HFF-Myc (cell line): ENCODE measurements at regions not wholly inside any gene's neighbourhood (a gene's known extent, or its start where the extent isn't known, plus 50 kb on each side); places are given as distances from the start of the nearest gene placed in this dataset.

Experiments
- DNase-seq: peaks from one replicate; pipeline ENCODE4 v3.0.0-alpha.2; 2011; ENCODE audit warnings: low read depth; ENCODE audit errors: extremely low read depth
- H3K4me3 ChIP-seq: replicated peaks from 2 replicates; pipeline ENCODE4 v1.5.1; 2011; ENCODE audit warnings: low read depth, mild to moderate bottlenecking, control low read depth, low read length
- TF ChIP-seq, protein P1 (sequence below): IDR thresholded peaks from 2 replicates; pipeline ENCODE4 v1.5.1; 2012; ENCODE audit warnings: mild to moderate bottlenecking, low read depth, low read length, control low read depth; ENCODE audit errors: missing control alignments

DNA sequence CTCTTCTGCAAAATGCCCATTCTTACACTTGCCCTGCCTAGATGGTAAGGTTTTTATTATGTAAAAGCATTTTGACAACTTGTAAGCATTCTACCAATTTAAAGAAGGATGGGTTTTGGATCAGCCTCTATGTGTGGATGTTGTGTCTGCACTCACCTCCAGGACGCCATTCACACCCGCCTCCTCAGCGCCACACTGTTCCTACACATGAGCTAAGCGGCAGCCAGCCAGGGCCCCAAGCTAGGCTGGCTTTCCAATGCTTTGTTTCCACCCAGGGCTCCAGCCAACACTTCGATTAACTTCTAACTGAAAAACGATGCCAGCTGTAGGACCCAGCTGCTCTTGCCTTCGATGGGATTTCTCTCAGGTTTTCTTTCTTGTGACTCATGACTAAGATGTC, 73.3 kb upstream of the FZD7 start:
- TF ChIP-seq, protein P1, sequence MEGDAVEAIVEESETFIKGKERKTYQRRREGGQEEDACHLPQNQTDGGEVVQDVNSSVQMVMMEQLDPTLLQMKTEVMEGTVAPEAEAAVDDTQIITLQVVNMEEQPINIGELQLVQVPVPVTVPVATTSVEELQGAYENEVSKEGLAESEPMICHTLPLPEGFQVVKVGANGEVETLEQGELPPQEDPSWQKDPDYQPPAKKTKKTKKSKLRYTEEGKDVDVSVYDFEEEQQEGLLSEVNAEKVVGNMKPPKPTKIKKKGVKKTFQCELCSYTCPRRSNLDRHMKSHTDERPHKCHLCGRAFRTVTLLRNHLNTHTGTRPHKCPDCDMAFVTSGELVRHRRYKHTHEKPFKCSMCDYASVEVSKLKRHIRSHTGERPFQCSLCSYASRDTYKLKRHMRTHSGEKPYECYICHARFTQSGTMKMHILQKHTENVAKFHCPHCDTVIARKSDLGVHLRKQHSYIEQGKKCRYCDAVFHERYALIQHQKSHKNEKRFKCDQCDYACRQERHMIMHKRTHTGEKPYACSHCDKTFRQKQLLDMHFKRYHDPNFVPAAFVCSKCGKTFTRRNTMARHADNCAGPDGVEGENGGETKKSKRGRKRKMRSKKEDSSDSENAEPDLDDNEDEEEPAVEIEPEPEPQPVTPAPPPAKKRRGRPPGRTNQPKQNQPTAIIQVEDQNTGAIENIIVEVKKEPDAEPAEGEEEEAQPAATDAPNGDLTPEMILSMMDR = no peak

DNA sequence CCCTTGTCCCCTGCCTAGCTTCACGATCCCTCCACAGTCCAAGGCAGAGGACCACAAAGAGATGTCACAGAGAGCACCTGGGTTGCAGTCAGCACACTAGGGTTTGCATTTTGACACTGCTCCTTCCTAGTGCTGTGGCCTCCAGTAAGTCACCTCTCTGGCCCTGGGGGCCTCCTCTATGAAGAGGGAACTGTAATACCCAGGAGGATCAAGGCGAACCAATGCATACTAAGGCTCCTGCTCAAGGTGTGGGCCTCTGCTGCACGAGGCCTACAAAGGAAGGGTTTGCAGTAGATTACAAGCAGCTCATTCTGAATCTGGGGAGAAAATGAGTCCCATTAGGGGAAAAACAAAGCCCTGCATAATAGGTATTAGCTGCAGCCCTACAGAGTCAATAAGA, 72.3 kb upstream of the FZD7 start:
- TF ChIP-seq, protein P1 = no peak
- DNase-seq = no peak
- H3K4me3 ChIP-seq = no peak overlapping the region

More for the DNA sequence above, 73.3 kb upstream of the FZD7 start:
- DNase-seq = no peak
- H3K4me3 ChIP-seq = no peak overlapping the region

DNA sequence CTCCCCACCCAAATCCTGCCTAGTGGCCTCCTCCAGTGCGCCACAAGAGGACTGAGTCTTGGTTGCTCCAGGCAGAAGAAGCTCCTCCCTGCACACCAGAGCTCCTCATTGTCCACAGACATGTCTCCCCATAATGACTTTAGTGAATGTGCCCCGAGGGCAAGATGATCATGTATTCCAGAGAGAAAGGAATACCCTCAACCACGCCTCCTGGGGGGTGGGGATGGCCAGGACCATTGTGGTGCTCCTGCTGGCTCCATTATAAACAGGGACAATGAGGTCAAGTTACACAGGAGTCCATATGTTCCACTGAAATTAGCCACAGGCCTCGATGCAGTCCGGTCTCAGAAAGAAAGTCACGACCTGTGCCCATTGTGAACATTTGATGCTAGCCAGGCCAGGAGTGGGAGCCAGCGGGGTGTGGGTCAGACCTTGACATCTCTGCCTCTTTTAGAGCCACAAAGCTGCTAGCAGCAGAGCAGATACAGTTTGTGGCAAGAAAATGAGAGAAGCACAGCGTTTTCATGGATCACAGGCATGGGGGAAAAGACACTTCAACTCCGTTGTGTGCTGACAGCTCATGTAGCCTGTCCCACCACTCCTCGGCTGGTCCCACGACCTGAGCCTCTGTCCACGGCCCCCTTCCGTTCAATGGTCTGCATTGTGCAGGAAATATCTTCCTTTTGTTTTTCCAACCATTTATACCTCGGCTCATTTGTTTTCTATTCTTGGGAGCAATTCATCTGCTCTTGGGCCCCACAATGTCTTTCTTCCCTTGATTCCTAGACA, 70.7 kb upstream of the FZD7 start:
- TF ChIP-seq, protein P1 = no peak
- H3K4me3 ChIP-seq = no peak overlapping the region
- DNase-seq = no peak

DNA sequence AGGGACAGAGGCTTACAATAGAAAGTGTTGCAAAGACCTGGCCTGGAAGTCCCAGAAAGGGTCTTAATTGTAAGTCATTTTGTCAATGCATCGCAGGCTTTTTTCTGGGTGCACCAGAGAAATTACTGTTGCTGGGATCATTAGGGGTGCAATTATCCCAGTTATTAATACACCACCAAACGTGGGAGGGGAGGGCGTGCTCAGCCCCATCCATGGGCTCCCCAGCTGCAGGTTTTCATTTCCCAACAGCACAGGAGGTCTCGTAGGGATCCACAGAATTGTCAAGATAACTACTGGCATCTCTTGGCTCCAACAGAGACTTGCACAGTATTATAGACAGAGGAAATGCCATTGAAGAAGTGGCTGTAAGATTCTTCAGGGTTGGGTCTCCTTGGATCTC, 69.6 kb upstream of the FZD7 start:
- DNase-seq = no peak
- no peak overlapping the region for H3K4me3 ChIP-seq
- TF ChIP-seq, protein P1 = no peak

DNA sequence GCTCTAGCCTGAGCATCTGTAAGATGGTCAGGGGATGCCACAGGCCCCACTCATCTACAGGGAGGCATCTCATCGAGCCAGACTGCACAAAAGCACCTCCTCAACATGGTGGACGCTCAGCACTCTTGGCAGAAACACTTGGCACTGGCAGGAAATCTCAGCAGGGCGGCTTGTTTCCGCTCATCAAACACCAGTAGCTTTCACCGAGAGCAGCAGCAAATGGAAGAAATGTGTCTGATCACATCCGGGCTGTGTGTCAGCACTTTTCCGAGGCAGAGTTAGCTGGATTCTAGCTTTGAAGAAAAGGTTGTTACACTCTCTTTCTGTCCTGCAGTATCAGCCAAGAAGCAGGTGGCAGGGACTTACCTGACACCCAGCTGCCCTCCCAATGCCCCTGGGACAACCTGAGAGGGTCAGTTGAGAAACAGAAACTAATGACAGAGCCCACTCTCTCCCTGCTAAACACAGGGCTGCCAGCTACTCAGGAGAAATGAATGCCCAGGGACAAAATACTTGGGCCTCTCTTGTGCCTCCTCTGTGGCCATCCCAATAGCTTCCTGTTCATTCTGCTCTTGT, 68.9 kb upstream of the FZD7 start:
- TF ChIP-seq, protein P1 = no peak
- H3K4me3 ChIP-seq = no peak overlapping the region
- no peak for DNase-seq

DNA sequence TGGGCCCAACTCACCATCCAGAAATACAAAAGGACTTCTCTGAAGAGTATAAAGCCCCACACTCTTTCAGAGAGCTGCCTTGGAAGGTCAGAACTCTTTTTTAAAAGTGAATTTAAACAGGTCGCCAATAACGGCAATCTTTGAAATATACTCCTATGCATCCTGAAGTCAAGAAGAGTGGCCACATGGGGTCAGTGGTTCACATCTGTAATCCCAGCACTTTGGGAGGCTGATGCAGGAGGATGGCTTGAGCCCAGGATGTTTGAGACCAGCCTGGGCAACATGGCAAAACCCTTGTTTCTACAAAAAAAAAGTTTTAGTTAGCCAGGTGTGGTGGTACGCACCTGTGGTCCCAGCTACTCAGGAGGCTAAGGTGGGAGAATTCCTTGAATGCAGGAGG, 68.1 kb upstream of the FZD7 start:
- no peak overlapping the region for H3K4me3 ChIP-seq
- DNase-seq = no peak
- TF ChIP-seq, protein P1 = no peak
